CD4-positive, alpha-beta T cell treated with Interleukin-4 for 4 hours (primary cell): ENCODE measurements at regions not wholly inside any gene's neighbourhood (a gene's known extent, or its start where the extent isn't known, plus 50 kb on each side); places are given as distances from the start of the nearest gene placed in this dataset.

ENCODE experiments used
- DNase-seq: peaks from one replicate; pipeline ENCODE4 v3.0.0-alpha.2; 2020

DNA sequence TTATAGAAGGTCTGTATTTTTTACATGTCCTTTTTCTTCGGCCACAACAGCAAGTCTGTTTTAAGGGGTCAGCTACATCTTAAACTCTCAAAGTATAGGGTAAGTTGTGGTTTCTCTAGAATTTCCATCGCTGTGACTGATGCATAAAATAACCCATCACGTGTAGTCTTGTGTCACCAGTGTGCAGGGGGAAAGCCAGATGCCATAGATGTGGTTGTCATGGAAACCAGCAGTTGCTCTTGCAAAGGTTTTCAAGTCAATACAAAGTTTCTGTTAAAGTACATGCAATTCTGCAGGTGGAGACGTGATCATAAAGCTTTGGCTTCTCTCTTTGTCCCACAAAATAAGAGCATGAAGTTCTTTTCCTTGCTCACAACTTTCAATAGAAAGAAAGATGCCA lies 210.3 kb upstream of the ONECUT1 start:
- no peak for DNase-seq

DNA sequence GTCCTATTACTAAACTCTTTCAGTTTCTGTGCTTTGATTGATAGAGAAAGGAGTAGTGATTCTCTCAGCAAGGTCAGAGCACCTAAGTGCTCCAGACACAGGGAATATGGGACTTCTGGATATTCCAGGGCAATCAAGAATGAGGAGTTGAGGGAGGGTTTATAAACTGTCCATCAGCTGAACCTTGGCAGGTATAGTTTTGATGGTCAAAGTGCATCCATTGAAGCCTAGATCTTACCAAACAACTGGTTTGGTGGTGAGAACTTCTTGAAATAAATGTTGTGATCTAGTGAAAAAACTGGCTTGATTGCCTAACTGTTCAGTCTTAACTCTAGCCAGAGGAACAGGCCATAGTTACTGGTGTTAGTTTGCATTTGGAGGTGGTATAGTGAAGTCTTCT lies 207.0 kb upstream of the ONECUT1 start:
- no peak for DNase-seq

DNA sequence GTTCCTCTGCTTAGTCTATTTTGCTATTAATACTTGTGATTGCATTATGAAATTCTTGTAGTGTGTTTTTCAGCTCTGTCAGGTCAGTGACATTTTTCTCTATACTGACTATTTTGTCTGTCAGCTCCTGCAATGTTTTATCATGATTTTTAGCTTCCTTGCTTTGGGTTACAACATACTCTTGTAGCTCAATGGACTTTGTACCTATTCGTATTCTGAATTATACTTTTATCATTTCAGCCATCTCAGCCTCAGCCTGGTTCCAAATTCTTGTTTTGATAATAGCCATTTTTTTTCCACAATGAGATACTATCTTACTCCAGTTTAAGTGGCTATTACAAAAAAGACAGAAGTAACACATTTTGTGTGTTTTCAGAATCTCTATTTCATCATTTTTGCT lies 204.2 kb upstream of the ONECUT1 start:
- no peak for DNase-seq

DNA sequence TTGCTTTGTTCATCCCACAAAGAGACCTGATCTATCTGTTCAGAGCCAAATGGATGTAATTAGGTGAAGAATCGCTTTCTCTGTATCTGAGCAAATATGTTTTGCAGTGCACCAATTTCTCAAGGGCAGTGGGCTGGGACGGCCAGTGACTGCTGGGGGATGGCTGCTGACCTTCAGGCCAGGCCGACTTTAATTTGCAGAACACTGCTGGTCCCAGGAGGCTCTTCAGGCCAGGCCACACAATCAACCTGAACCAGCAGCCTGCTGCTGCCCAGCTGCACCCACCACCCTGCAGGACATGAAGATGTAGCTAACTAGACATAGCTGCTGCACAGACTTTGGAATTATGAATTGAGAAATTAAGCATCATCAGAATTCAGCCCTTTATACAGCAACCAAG lies 194.4 kb upstream of the ONECUT1 start:
- DNase-seq = no peak

DNA sequence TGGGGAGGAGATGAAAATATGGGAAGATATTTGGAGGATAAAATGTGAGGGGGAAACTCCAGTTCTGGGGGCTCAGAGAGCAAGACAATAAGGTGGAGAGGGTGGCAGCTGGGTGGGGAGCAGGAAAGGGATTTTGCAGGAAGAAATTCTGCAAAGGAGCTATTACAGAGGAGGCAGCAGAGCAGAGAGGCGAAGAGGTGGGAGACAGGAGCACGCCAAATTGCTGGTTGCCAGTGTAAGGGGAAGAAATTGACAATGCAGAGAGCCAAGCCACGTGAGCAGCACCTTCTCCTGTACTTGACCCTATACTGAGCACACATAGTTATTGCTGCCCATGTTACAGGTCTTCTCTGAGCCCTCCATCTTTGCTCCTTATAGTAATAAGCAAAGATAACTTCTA lies 190.3 kb upstream of the ONECUT1 start:
- DNase-seq = no peak

DNA sequence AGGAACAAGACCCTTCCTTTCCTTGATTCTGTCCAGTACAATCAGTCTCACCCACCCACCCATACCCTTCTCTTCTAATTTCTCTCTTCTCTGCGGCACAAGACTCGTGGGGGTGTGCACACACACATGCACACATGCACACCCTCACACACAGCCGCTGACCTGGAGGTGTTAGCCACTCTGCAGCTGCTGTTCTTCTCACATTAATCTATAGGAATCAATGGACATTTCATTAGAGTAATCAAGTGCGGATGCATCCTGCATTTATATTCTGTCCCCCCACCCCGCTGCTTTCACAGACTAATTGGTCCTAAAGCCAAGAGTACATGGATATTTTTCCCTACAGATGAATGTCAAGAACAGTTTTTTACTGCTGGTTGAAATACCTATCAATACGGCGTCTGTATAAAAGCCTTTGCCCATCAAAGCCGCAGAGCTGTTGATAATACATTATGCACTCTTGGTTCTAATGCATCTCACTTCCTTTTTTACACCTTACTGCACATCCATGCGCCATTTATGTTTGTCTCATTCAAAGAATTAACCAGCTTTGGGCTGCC lies 186.5 kb upstream of the ONECUT1 start:
- no peak for DNase-seq

DNA sequence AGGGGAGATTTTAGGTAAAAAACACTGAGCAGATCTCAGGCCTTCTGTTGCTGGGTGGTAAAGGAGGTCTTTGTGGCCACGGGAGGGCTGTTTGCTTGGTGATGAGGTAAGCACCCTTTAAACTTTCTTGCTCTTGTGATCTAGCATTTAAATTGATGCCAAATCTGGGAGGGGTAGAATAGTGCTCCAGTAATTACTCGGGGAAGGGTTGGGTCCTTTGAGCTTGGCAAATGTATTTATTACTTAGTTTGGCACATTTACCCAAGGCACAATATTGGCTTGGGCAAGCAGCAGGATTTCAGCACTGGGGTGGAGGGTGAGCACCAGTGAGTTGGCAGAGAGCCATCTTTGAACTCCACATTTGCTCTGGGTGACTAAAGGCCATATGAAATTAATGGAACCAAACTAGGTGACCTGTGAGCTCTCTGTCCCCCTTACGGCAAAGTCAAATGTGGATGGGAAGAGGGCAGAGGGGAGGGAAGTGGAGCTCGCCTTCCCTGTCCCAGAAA lies 185.9 kb upstream of the ONECUT1 start:
- no peak for DNase-seq

DNA sequence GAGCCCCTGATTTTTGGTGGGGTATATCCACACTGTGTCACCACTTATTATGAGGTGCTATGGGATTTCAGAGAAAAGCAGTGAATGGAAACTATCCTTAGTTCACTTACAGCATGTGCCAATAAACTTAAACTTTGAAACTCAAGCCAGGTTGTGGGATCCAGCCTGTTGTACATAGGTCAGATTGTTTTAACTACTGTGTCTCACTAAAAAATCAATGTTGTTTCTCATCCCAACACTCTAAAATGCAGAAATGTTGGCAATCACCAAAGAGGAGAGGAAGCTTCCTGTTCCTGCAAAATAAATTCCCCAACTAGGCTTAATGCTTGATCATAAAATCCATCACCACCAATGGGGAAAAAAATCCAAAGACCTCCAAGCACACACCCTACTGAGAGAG lies 173.7 kb upstream of the ONECUT1 start:
- DNase-seq = no peak

DNA sequence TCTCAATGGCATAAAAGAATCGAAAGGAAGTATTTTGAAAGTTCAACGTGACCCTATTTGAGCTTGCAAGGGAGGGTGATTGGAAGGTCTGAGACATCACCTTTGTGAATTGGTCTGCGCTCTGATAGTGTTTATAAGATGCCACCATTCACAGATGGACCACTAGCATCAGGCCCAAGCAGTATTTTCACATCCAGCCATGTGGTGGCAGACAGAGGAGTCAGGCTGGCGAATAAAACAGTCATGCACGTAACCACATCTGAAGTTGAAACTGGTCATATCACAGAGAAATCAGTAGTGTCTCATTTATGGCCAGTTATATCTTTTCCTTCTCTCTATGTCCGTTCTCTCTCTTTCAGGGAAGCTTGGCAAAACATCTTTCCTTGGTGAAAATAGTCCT lies 170.1 kb upstream of the ONECUT1 start:
- no peak for DNase-seq

DNA sequence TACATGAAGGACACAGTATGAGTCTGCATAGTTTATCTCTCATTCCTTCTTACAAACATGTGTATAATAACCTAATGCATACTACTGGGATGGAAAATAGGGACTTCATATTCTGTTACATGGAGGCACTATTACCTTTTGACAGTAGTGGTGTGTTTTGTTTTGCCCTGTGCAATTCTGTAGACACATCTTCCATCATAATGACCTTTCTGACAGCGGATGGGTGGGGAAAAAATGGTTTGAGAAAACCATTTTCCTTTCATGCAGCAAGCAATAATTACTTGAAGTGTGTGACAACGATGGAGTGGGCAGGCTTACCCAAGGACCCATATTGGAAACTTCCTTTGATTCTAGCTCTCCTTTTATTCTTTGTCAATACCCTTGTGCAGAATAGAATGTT lies 153.6 kb upstream of the ONECUT1 start:
- no peak for DNase-seq

DNA sequence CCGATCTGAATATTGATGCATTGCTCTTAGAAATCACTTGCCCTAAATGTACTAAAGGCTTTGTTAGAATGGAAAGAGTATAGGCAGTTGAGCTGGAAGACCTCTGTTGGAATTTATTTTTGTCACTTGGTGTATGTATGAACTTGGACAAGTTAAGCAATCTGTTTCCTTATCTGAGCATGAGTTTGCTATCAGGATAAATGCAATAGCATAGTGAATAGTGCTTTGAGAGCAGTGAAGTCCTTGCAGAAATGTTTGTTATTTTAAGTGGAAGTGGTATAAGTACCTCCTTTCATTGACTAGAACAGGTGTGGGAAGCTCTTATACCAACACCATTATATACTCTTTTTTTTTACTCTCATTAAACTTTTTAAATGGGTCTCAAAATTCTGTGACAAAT lies 146.4 kb upstream of the ONECUT1 start:
- no peak for DNase-seq

DNA sequence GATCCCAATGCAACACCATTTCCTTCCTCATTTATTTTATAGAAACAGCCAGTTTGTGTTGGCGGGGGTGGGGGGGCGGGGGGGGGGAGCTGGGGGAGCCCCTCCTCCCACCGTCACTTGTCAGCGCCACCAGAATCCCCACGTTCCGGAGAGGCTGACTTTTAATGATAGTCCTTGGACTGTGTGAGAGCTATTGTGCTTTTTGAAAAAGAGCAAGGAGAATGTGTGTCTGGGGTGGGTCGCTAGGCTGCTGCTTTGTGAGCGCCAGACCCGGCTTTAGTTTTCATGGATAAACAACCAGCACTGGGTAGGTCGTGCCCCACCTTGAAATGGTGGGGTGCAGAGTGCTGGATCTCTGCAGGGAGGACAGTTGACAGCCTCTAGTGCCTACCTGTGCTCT lies 135.0 kb upstream of the ONECUT1 start:
- DNase-seq = no peak

DNA sequence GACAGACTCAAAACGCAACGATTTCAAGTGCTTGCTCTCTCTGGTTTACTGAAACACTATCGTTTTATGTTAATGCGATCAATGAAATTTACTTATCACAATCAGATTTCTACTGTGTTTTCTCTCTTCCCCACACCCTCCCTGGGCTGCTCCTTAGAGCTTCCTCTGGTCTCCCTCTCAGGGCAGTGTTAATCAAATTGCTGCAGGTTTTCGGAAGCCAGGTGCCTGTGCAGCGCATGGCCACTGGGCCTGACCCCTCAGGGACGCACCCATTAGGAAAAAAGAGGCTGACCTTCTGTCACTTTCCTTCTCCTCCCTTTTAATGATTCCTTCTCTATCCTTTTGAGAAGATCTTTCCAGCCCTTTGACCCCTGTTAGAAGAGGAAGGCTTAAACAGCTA lies 134.5 kb upstream of the ONECUT1 start:
- DNase-seq = no peak

DNA sequence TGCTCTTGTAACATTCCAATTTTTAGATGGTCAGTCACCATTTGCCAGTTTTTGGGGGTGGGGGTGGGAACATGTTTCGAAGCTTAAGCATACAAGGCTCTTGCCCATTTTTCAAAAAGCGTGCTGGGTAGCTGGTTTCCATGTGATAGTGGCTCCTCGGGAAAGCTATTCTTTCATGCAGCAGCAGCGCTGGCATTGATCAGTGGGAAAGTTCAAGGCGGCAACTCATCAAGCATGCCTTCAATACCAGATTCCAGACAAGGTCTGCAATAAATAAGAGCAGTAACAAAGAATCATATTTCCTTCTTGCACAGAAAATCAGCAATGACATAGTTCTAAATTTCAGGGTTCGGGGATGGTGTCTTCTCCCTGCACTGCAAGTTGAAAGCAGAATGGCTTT lies 133.5 kb upstream of the ONECUT1 start:
- DNase-seq = no peak

DNA sequence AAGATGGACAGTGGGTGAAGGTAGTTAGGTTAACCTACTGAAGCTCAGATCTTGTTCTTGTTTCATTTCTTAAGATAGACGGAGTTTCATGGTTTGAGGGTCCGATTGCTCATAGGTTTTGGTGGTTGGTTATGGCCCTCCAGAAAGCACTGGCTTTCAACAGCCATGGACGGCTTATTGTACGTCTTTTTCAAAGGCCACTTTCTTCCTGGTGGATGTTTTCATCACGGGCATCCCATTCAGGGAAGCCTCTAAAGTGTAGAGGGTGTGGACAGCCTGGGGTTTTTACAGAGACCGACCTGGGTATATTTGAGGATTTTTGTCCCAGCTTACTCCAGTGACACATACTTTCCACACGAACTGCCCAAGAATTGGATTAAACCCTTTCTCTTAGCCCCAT lies 132.7 kb upstream of the ONECUT1 start:
- DNase-seq = no peak

DNA sequence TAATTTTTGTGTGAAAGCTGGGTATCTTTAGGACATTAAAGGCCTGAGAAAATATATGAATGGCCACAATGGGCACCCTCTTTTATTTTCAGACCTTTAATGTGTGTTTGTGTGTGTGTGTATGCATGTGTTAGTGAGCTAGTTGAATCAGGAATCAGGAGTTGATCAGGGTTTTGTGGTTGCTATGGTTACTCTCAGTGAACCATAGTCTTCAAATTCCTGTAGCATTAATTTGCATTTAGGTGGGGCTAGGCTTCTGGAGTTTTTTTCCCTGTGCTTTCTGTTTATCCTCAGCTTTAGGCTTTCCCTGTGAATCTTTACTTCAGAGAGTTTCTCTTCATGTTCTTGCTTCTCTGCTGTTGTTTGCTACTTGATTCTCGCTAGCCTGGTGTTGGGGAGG lies 122.0 kb upstream of the ONECUT1 start:
- DNase-seq = no peak

DNA sequence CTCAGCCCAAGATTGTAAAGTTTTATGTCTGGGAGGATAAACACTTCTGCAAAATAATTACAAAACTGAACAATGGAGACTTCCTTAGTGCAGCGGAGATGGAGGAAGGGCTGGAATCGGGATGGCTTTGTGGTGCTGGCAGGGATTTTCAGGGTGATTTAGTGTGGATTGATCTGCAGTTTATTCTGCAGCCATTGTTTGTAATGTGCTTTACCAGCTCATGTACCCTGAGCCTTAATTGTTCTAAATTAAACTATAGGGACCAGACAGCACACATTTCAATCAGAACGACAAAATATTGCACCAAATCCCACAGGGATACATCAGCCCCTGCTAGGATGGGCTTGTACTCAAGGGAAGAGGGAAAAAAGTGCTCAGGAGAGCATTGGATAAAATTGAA lies 103.2 kb upstream of the ONECUT1 start:
- DNase-seq = no peak

DNA sequence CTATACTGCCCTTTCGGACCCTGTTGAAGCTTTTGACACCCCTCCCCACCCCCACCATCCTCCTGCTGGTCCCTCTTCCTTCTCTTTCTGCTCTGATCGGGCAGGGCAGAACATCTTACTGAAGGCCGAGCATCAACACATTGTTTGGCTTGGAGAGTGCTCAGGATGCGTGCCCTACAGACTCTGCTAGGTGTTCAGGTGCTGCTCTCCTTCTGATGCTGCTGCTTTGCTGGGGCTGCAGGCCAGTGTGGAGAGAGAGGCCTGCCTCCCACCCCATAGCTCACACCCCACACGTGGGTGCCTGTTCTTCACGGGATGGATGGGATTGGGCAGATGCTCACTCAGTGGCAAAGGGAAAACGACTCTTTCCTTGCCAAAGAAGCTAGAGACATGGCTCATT lies 89.8 kb upstream of the ONECUT1 start:
- no peak for DNase-seq

DNA sequence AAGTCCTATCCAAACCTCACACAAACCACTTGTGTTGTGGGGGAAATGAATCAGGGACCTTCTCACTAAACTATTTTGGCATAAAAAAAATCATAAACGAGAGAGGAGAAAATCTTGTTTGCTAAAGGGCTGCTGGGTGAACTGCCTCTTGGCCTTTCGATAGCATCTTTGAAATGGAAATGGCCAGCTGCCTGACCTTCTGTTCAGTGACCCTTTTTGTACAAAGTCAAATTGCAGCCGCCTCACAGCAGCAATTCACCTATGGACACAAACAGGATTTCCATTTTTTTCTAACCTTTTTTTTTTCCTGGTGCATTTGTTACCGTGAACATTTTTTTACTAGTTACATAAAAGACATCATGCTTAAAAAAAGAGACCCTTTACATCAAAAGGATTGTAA lies 89.0 kb upstream of the ONECUT1 start:
- DNase-seq = no peak

DNA sequence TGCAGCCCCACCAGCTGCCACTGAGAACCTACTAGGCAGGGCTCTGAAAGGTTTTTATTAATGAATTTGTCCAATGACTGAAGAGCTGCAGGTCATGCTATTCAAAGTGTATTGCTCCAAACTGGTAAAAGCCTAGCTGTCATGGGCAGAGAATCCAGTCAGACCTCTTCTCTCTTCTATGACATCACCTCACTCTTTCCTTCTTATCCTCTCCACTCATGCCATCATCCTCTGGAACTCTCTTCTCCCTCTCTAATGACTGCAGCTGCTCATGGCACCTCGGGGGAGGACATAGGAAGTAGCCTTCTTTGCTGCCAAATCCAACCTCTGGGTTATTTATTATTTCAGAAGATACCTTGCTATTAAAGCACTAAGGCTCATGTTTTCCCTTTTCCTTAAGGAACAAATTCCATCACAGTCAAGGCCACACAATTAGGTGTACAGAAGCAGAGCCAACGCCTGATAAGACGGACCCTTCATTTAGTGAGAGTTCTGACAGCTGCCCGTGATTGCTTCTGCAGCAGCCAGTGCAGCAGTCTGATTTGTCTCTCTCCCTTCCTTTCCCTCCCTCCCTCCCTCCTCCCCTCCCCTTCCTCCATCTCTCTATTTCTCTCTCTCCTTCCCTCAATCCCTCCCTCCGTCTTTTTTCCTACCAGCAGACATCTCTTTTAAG lies 87.0 kb upstream of the ONECUT1 start:
- DNase-seq = no peak

DNA sequence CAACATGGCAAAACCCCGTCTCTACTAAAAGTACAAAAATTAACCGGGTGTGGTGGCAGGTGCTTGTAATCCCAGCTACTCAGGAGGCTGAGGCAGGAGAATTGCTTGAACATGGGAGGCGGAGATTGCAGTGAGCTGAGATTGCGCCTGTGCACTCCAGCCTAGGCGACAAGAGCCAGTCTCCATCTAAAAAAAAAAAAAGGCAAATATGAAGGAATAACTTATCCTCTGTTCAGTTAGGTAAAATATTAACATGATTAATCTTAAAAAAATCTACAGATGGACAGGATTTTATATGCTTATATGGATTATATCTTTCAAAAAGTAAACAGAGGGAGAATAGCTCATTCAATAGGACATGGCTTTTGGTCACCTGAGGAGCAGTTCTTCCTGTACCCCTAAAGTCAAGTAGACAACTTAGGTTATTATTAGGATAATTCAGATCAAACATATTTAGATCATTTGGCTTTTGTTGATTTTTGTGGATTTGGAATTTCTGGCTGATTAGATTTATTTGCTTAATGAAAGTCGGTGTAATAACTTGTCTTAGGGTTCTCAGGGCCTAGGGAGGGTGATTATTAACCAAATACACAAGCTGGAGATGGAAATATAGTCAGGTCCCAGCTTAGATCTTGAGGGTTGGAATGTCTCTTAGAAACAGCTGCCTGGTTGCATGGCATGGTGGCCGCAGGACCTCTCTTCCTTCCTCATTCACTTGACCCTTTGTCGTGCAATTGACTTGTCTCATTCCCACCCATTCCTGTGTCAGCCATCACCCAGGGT lies 82.1 kb upstream of the ONECUT1 start:
- no peak for DNase-seq

DNA sequence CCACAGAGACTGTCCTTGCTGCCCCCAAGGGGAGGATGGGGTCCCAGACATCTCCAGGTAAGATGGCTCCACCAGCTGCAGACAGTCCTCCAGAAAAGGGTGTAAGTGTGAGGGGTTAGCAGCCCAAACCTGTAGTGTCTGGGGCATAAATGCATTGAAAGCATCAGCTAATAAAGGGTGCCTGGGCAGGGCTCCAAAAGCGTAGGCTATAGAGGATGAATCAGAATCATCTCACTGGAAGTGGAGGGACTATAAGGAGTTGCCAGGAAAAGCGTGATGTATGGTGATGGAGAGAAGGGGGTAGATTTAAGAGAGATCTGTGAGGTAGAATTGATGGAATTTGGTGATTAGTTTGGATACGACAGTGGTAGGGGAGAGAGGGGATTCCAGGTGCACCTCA lies 79.9 kb upstream of the ONECUT1 start:
- no peak for DNase-seq

DNA sequence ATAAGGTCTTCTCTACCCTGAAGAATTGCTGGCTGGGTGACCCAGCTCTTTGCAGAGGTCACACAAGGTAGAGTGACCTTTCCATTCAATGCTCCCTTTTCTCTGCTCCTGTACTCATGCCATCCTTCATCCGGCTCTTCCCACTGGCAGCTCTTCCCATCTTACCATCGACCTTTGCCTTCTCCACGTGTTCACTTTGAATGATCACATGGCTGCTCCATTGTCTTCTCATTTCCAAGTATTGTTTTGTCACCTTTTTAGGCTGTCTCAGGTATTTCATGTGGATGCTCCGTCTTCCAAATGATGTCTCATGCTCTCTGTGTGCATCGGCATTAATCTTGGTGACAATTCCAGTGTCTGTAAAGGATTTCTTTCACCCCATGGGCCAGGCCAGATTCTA lies 76.6 kb upstream of the ONECUT1 start:
- no peak for DNase-seq

DNA sequence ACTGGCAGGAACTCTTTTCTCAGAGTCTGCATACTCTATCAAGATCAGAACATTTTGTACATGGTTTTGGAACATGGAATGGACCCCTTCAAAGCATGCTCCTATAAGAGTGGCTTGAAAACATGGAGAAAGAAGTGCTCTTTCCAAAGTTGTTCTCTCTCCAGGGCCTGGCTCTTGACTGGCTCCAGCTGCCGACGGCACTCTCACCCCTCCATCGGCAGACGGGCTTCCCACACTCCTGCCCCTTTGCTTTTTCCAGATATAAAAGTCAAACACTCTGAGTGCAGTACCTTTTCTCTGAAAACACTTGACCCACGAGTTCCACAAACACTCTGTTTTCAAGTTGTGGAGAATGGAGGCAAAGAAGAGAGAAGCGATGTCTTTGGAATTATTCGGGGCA lies 72.5 kb upstream of the ONECUT1 start:
- no peak for DNase-seq

DNA sequence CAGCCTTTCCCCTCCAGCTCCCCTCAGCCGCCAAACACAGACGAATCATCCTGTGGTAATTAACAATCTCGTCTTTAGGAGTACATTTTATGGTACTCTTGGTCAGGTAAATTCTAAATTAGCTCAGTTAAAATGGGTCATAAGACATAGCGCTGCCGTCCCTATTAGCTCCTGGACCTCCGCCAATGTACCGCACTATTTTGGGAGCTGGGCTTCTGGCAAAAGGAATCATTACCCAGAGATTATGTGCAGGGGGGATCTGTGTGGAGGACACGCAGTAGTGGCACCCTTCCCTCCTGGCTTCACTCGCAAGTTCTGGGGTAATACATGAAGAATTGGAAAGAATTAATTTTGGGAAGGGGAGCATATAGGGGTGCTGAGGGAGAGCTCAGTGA lies 68.6 kb upstream of the ONECUT1 start:
- DNase-seq = no peak
